ENCODE measurements at regions not wholly inside any gene's neighbourhood (a gene's known extent, or its start where the extent isn't known, plus 50 kb on each side); places are given as distances from the start of the nearest gene placed in this dataset.
A peak's percentile ranks its signal among the peaks of the same experiment; 100 is the strongest.

- WGBS (ENCODE audit: extremely low coverage, insufficient read length, low lambda C conversion rate): no CpG with 5 or more reads among the region's 85 CpGs
- no peak for TF ChIP-seq CTCF (conservative IDR thresholded peaks at IDR 0.05)
- H3K23me2 ChIP-seq (ENCODE audit: insufficient read length, low read depth, low read length, poor library complexity, severe bottlenecking): no peaks in the 10 kb centered on the region
Measured at GRCh38 chr12:127145929-127146789, 1120.8 kb upstream of the TMEM132C start.

More at GRCh38 chr12:127145929-127146789, 1120.8 kb upstream of the TMEM132C start:
- H3K9me3 ChIP-seq (ENCODE audit: control insufficient read depth, low read depth, low read length): no peaks in the 10 kb centered on the region
- no peaks in the 10 kb centered on the region for H3K27me3 ChIP-seq (ENCODE audit: insufficient read depth, low read length)
- H3K23ac ChIP-seq (ENCODE audit: insufficient read length, low read depth, low read length): no peak overlapping the region
- H3K4me1 ChIP-seq (ENCODE audit: insufficient read depth, low read length): peaks cover 9% of the 10 kb centered on the region; the same call in 1 of the 2 replicates
- no peak overlapping the region for H2BK20ac ChIP-seq (ENCODE audit: low read depth, low read length, poor library complexity, severe bottlenecking)
- no peak overlapping the region for H3K56ac ChIP-seq (ENCODE audit: insufficient read length, low read depth, low read length)
- peaks cover under 1% of the 10 kb centered on the region; the same call in 1 of the 2 replicates for H3K27me3 Mint-ChIP-seq (ENCODE audit: low read depth)
- H3K4me3 Mint-ChIP-seq: no peak overlapping the region; a peak in 1 of 5 replicates
- H3K36me3 Mint-ChIP-seq (ENCODE audit: insufficient read depth in 1 of 3, low read depth in 3 of 3): peaks cover 3 to 14% (median 6%) of the 10 kb centered on the region in 3 experiments; a peak in 6 of 7 replicates
- no peak overlapping the region for H4K8ac ChIP-seq (replicated peaks; ENCODE audit: insufficient read length, low read depth, low read length)
- no peak overlapping the region for H2AFZ ChIP-seq (ENCODE audit: low read length)
- no peaks in the 10 kb centered on the region for H3K79me1 ChIP-seq (ENCODE audit: insufficient read depth, low read depth, low read length, poor library complexity, severe bottlenecking)
- no peak overlapping the region for H2BK5ac ChIP-seq (ENCODE audit: insufficient read length, low read length)
- H3K14ac ChIP-seq (ENCODE audit: insufficient read depth, low read length): peak overlapping the region; percentile 42; the same call in 1 of the 2 replicates
- no peak overlapping the region for H2BK15ac ChIP-seq (ENCODE audit: low read depth, low read length)
- H3K4me1 Mint-ChIP-seq: peaks cover 56 to 58% of the 10 kb centered on the region in 2 experiments
- H3K9me3 Mint-ChIP-seq: peaks cover 17 to 18% of the 10 kb centered on the region in 2 experiments
- no peak overlapping the region for H3K4me2 ChIP-seq (ENCODE audit: insufficient read depth, insufficient read length, low read length)
- H4K91ac ChIP-seq (ENCODE audit: insufficient read length, low read depth, low read length): no peak overlapping the region
- no peaks in the 10 kb centered on the region for H3K79me2 ChIP-seq (ENCODE audit: insufficient read depth, low read length)
- H3T11ph ChIP-seq (ENCODE audit: low read length): no peak overlapping the region
- H3K9ac ChIP-seq (ENCODE audit: extremely low read depth, insufficient read length, low read length): no peak overlapping the region
- H3K27ac Mint-ChIP-seq: no peak overlapping the region
- no peak overlapping the region for H2BK12ac ChIP-seq (ENCODE audit: insufficient read length, low read depth, low read length)
- no peak overlapping the region for H4K5ac ChIP-seq (ENCODE audit: insufficient read length, low read depth, low read length)
- H2AK5ac ChIP-seq (ENCODE audit: insufficient read length, low read length): no peak overlapping the region
- H3K4ac ChIP-seq (ENCODE audit: low read depth, low read length): no peak overlapping the region
- H3K18ac ChIP-seq (ENCODE audit: insufficient read length, low read depth, low read length): no peak overlapping the region
- peak; percentile 60 for DNase-seq
- H4K20me1 ChIP-seq (ENCODE audit: control insufficient read depth, insufficient read depth, insufficient read length): no peaks in the 10 kb centered on the region
- no peak overlapping the region for H3K27ac ChIP-seq (ENCODE audit: insufficient read length, low read depth, low read length)
- no peak overlapping the region for H2BK120ac ChIP-seq (ENCODE audit: low read depth, low read length, poor library complexity, severe bottlenecking)

Data from H9 (cell line).